GM18867 (cell line): ENCODE measurements at regions not wholly inside any gene's neighbourhood (a gene's known extent, or its start where the extent isn't known, plus 50 kb on each side); places are given as distances from the start of the nearest gene placed in this dataset.
"Not testable (repeated sequence)": the region's sequence is repeated elsewhere in the genome, so short reads cannot be mapped to it uniquely, and the experiment has no call there.

Experiments used
- ATAC-seq: cut with Tn5 transposase; IDR thresholded peaks from one replicate; pipeline ENCODE4 v1.9.1; 2021; ENCODE audit warnings: mild to moderate bottlenecking, moderate library complexity; ENCODE audit not compliant: unreplicated experiment

- ATAC-seq = no peak
Observed at GRCh38 chr6:50457351-50457750, 256.0 kb upstream of the TFAP2D start.

- ATAC-seq = no peak
Observed at GRCh38 chr6:50461696-50462095, 251.6 kb upstream of the TFAP2D start.

- no peak for ATAC-seq
Observed at GRCh38 chr6:50463931-50464330, 249.4 kb upstream of the TFAP2D start.

GRCh38 chr6:50467931-50468330 is 245.4 kb upstream of the TFAP2D start:
- ATAC-seq = no peak

- no peak for ATAC-seq
Observed at GRCh38 chr6:50471041-50471440, 242.3 kb upstream of the TFAP2D start.

GRCh38 chr6:50510361-50510760 is 203.0 kb upstream of the TFAP2D start:
- ATAC-seq = no peak

- ATAC-seq = no peak
Observed at GRCh38 chr6:50520326-50521266, 192.7 kb upstream of the TFAP2D start.

GRCh38 chr6:50524341-50524740 is 189.0 kb upstream of the TFAP2D start:
- no peak for ATAC-seq

- no peak for ATAC-seq
Observed at GRCh38 chr6:50527985-50528384, 185.3 kb upstream of the TFAP2D start.

GRCh38 chr6:50539447-50539846 is 173.9 kb upstream of the TFAP2D start:
- no peak for ATAC-seq

GRCh38 chr6:50541941-50542340 is 171.4 kb upstream of the TFAP2D start:
- no peak for ATAC-seq

- no peak for ATAC-seq
Observed at GRCh38 chr6:50543666-50544065, 169.7 kb upstream of the TFAP2D start.

- no peak for ATAC-seq
Observed at GRCh38 chr6:50549026-50549425, 164.3 kb upstream of the TFAP2D start.

GRCh38 chr6:50549475-50549874 is 163.9 kb upstream of the TFAP2D start:
- ATAC-seq = no peak

- ATAC-seq = no peak
Observed at GRCh38 chr6:50555982-50556381, 157.3 kb upstream of the TFAP2D start.

- ATAC-seq = no peak
Observed at GRCh38 chr6:50565004-50565403, 148.3 kb upstream of the TFAP2D start.

GRCh38 chr6:50571230-50571629 is 142.1 kb upstream of the TFAP2D start:
- not testable (repeated sequence) for ATAC-seq

GRCh38 chr6:50585441-50586330 is 127.6 kb upstream of the TFAP2D start:
- ATAC-seq = no peak

- no peak for ATAC-seq
Observed at GRCh38 chr6:50586331-50586675, 127.0 kb upstream of the TFAP2D start.

- no peak for ATAC-seq
Observed at GRCh38 chr6:50589751-50590470, 123.4 kb upstream of the TFAP2D start.

GRCh38 chr6:50591135-50591534 is 122.2 kb upstream of the TFAP2D start:
- no peak for ATAC-seq
